Esophagus muscularis mucosa (tissue), 4 donors: ENCODE measurements at regions not wholly inside any gene's neighbourhood (a gene's known extent, or its start where the extent isn't known, plus 50 kb on each side); places are given as distances from the start of the nearest gene placed in this dataset.
"Not testable (repeated sequence)": the region's sequence is repeated elsewhere in the genome, so short reads cannot be mapped to it uniquely, and the experiment has no call there.

Source experiments
- EP300 ChIP-seq: sonication (generic); formaldehyde crosslinking; IDR thresholded peaks from one replicate; pipeline ENCODE4 v1.6.1; 2017; ENCODE audit warnings: antibody characterized with exemption
- POLR2A ChIP-seq: fragments of 450-650 bp; IDR thresholded peaks from one replicate; pipeline ENCODE4 v1.6.1; 2017; ENCODE audit warnings: antibody characterized with exemption, moderate library complexity, mild to moderate bottlenecking, low read depth
- POLR2AphosphoS5 ChIP-seq, 2 donors: sonication (generic); formaldehyde crosslinking; IDR thresholded peaks; one replicate each; pipeline ENCODE4 v1.6.1; 2017; ENCODE audit warnings: antibody characterized with exemption in 2 of 2
- TF ChIP-seq, protein P1 (sequence below), 3 experiments: fragments of 200-600 bp in 2 of 3; fragments of 450-650 bp in 1 of 3; sonication (generic) in 2 of 3; IDR thresholded peaks; one replicate each; pipeline ENCODE4 v1.5.1; 2017 to 2019; ENCODE audit warnings: antibody characterized with exemption in 3 of 3, mild to moderate bottlenecking in 2 of 3, moderate library complexity in 1 of 3

DNA sequence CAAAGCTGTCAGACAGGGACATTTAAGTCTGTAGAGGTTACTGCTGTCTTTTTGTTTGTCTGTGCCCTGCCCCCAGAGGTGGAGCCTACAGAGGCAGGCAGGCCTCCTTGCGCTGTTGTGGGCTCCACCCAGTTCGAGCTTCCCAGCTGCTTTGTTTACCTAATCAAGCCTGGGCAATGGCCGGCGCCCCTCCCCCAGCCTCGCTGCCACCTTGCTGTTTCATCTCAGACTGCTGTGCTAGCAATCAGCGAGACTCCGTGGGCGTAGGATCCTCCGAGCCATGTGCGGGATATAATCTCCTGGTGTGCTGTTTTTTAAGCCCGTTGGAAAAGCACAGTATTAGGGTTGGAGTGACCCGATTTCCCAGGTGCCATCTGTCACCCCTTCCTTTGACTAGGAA is 454.2 kb upstream of the CCDC196 start:
- TF ChIP-seq, protein P1, sequence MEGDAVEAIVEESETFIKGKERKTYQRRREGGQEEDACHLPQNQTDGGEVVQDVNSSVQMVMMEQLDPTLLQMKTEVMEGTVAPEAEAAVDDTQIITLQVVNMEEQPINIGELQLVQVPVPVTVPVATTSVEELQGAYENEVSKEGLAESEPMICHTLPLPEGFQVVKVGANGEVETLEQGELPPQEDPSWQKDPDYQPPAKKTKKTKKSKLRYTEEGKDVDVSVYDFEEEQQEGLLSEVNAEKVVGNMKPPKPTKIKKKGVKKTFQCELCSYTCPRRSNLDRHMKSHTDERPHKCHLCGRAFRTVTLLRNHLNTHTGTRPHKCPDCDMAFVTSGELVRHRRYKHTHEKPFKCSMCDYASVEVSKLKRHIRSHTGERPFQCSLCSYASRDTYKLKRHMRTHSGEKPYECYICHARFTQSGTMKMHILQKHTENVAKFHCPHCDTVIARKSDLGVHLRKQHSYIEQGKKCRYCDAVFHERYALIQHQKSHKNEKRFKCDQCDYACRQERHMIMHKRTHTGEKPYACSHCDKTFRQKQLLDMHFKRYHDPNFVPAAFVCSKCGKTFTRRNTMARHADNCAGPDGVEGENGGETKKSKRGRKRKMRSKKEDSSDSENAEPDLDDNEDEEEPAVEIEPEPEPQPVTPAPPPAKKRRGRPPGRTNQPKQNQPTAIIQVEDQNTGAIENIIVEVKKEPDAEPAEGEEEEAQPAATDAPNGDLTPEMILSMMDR (IDR thresholded peaks at IDR 0.05) = not testable (repeated sequence)
- not testable (repeated sequence) for TF ChIP-seq EP300; POLR2AphosphoS5 (IDR thresholded peaks at IDR 0.05); POLR2A
